GM18861 (cell line): ENCODE measurements at regions not wholly inside any gene's neighbourhood (a gene's known extent, or its start where the extent isn't known, plus 50 kb on each side); places are given as distances from the start of the nearest gene placed in this dataset.

Experiments used
- ATAC-seq: cut with Tn5 transposase; IDR thresholded peaks from one replicate; pipeline ENCODE4 v1.9.1; 2021; ENCODE audit not compliant: unreplicated experiment

GRCh38 chr11:13907678-13908077, 54.8 kb upstream of the SPON1 start:
- ATAC-seq = no peak

- no peak for ATAC-seq
These were observed 54.0 kb upstream of the SPON1 start for GRCh38 chr11:13908535-13908934.
